HepG2 (cell line): ENCODE measurements at regions not wholly inside any gene's neighbourhood (a gene's known extent, or its start where the extent isn't known, plus 50 kb on each side); places are given as distances from the start of the nearest gene placed in this dataset.
"Not testable (repeated sequence)": the region's sequence is repeated elsewhere in the genome, so short reads cannot be mapped to it uniquely, and the experiment has no call there.

Source experiments
- CTCF ChIP-seq: sonication (generic); formaldehyde crosslinking; IDR thresholded peaks from 2 replicates; pipeline ENCODE4 v1.5.0; 2020; ENCODE audit warnings: mild to moderate bottlenecking, missing genetic modification reagents, moderate library complexity
- ERF ChIP-seq: IDR thresholded peaks from 2 replicates; pipeline ENCODE4 v1.6.1; 2018; ENCODE audit warnings: missing biosample characterization, missing genetic modification reagents
- GATAD1 ChIP-seq: IDR thresholded peaks from 2 replicates; pipeline ENCODE4 v1.6.1; 2016; ENCODE audit warnings: missing genetic modification reagents, missing compliant biosample characterization
- HDAC1 ChIP-seq: sonication (generic); formaldehyde crosslinking; IDR thresholded peaks from 2 replicates; pipeline ENCODE4 v1.5.1; 2020; ENCODE audit warnings: mild to moderate bottlenecking, missing genetic modification reagents
- HMG20A ChIP-seq: IDR thresholded peaks from 2 replicates; pipeline ENCODE4 v1.6.1; 2016; ENCODE audit warnings: borderline replicate concordance
- IKZF5 ChIP-seq: IDR thresholded peaks from 2 replicates; pipeline ENCODE4 v1.6.1; 2018; ENCODE audit warnings: missing genetic modification reagents, mild to moderate bottlenecking, missing compliant biosample characterization
- JUN ChIP-seq: sonication (generic); formaldehyde crosslinking; IDR thresholded peaks from 2 replicates; pipeline ENCODE4 v1.4.0; 2020; ENCODE audit warnings: mild to moderate bottlenecking, missing genetic modification reagents
- LCORL ChIP-seq, 2 experiments: fragments of 450-650 bp in 1 of 2; sonication (generic) in 1 of 2; formaldehyde crosslinking in 1 of 2; IDR thresholded peaks; 2 replicates each; pipeline versions ENCODE4 v1.5.0 to v1.6.1; 2017 to 2020; ENCODE audit warnings: antibody characterized with exemption in 1 of 2, missing genetic modification reagents in 1 of 2
- MIER3 ChIP-seq: IDR thresholded peaks from 2 replicates; pipeline ENCODE4 v1.6.1; 2016; ENCODE audit warnings: missing compliant biosample characterization, borderline replicate concordance
- NFKBIZ ChIP-seq: IDR thresholded peaks from 2 replicates; pipeline ENCODE4 v1.6.1; 2018; ENCODE audit warnings: missing genetic modification reagents, missing compliant biosample characterization
- NR2F6 ChIP-seq, 2 experiments: IDR thresholded peaks; 2 replicates each; pipeline ENCODE4 v1.6.1; 2016; ENCODE audit warnings: antibody characterized with exemption in 1 of 2, mild to moderate bottlenecking in 1 of 2
- PHF21A ChIP-seq: sonication (generic); formaldehyde crosslinking; IDR thresholded peaks from 2 replicates; pipeline ENCODE4 v1.5.0; 2020; ENCODE audit warnings: mild to moderate bottlenecking, missing genetic modification reagents
- PITX1 ChIP-seq: sonication (generic); formaldehyde crosslinking; IDR thresholded peaks from 2 replicates; pipeline ENCODE4 v1.5.1; 2020; ENCODE audit warnings: mild to moderate bottlenecking, missing genetic modification reagents
- POLR2G ChIP-seq: fragments of 200-400 bp; formaldehyde crosslinking; IDR thresholded peaks from 2 replicates; pipeline ENCODE4 v1.6.1; 2018; ENCODE audit warnings: mild to moderate bottlenecking, low read depth, low read length, moderate library complexity
- RCOR2 ChIP-seq: IDR thresholded peaks from 2 replicates; pipeline ENCODE4 v1.6.1; 2016; ENCODE audit warnings: missing biosample characterization, missing genetic modification reagents
- RFXANK ChIP-seq: IDR thresholded peaks from 2 replicates; pipeline ENCODE4 v1.6.1; 2016
- SKIL ChIP-seq: sonication (generic); formaldehyde crosslinking; IDR thresholded peaks from 2 replicates; pipeline ENCODE4 v1.8.0; 2022; ENCODE audit warnings: missing genetic modification reagents, mild to moderate bottlenecking, moderate library complexity, borderline replicate concordance
- SP5 ChIP-seq: IDR thresholded peaks from 2 replicates; pipeline ENCODE4 v1.6.1; 2016; ENCODE audit warnings: low read depth, borderline replicate concordance
- SPEN ChIP-seq: sonication (generic); formaldehyde crosslinking; IDR thresholded peaks from 2 replicates; pipeline ENCODE4 v1.5.1; 2020; ENCODE audit warnings: low read depth, mild to moderate bottlenecking, missing genetic modification reagents
- TCF7 ChIP-seq: sonication (generic); IDR thresholded peaks from 2 replicates; pipeline ENCODE4 v1.6.1; 2016; ENCODE audit warnings: antibody characterized with exemption, low read depth
- TFAP4 ChIP-seq: sonication (generic); IDR thresholded peaks from 2 replicates; pipeline ENCODE4 v1.6.1; 2016; ENCODE audit warnings: low read depth, borderline replicate concordance
- ZMAT3 ChIP-seq: sonication (generic); formaldehyde crosslinking; conservative IDR thresholded peaks from 2 replicates; pipeline ENCODE4 v1.7.0; 2021; ENCODE audit warnings: missing genetic modification reagents
- ZNF24 ChIP-seq: fragments of 450-650 bp; IDR thresholded peaks from 2 replicates; pipeline ENCODE4 v1.6.1; 2017; ENCODE audit warnings: antibody characterized with exemption, mild to moderate bottlenecking
- ZNF263 ChIP-seq: sonication (generic); formaldehyde crosslinking; IDR thresholded peaks from 2 replicates; pipeline ENCODE4 v1.4.0; 2020; ENCODE audit warnings: missing genetic modification reagents
- ZNF350 ChIP-seq: sonication (generic); formaldehyde crosslinking; IDR thresholded peaks from 2 replicates; pipeline ENCODE4 v1.4.0; 2020; ENCODE audit warnings: mild to moderate bottlenecking, low read depth, missing genetic modification reagents, borderline replicate concordance
- ZNF431 ChIP-seq: sonication (generic); formaldehyde crosslinking; IDR thresholded peaks from 2 replicates; pipeline ENCODE4 v1.9.0; 2022; ENCODE audit warnings: missing genetic modification reagents, low read depth, mild to moderate bottlenecking, borderline replicate concordance

- TF ChIP-seq SP5 (CRISPR knock-in tag) (peak; percentile 71), JUN (CRISPR knock-in tag) (peak; percentile 66; the same call in 1 of the 2 replicates), SKIL (CRISPR knock-in tag) (peak; percentile 92), IKZF5 (CRISPR knock-in tag) (peak; percentile 51; the same call in 1 of the 2 replicates), ZNF350 (CRISPR knock-in tag) (peak; percentile 56; the same call in 1 of the 2 replicates), NR2F6 (IDR thresholded peaks at IDR 0.05) (peak; percentile 66), NR2F6 (CRISPR knock-in tag; IDR thresholded peaks at IDR 0.05) (peak; percentile 87), MIER3 (peak; percentile 48; the same call in 1 of the 2 replicates), RCOR2 (CRISPR knock-in tag) (peak; percentile 67; the same call in 1 of the 2 replicates), HDAC1 (CRISPR knock-in tag) (peak; percentile 53), TFAP4 (peak; percentile 40; the same call in 1 of the 2 replicates), RFXANK (CRISPR knock-in tag) (0 out of 2 replicates have a peak, but pooled peaks have one; percentile 58), TCF7 (peak; percentile 53; the same call in 1 of the 2 replicates), PHF21A (CRISPR knock-in tag) (0 out of 2 replicates have a peak, but pooled peaks have one; percentile 70), GATAD1 (0 out of 2 replicates have a peak, but pooled peaks have one; percentile 38), ZNF24 (0 out of 2 replicates have a peak, but pooled peaks have one; percentile 47), ZNF431 (CRISPR knock-in tag) (0 out of 2 replicates have a peak, but pooled peaks have one; percentile 29), NFKBIZ (CRISPR knock-in tag) (peak; percentile 40; the same call in 1 of the 2 replicates), PITX1 (CRISPR knock-in tag) (peak; percentile 23; the same call in 1 of the 2 replicates), CTCF (CRISPR knock-in tag) (peak; percentile 17; the same call in 1 of the 2 replicates), ERF (CRISPR knock-in tag) (peak; percentile 90), POLR2G (peak; percentile 59), HMG20A (peak; percentile 72; the same call in 1 of the 2 replicates), ZMAT3 (peak; percentile 48; the same call in 1 of the 2 replicates), LCORL (IDR thresholded peaks at IDR 0.05) (0 out of 2 replicates have a peak, but pooled peaks have one; percentile 31), SPEN (CRISPR knock-in tag) (peak; percentile 51; the same call in 1 of the 2 replicates), ZNF263 (0 out of 2 replicates have a peak, but pooled peaks have one; percentile 47)
- not testable (repeated sequence) for TF ChIP-seq LCORL (CRISPR knock-in tag; IDR thresholded peaks at IDR 0.05)
Observed at GRCh38 chr16:88238732-88239274, 144.0 kb upstream of the ZNF469 start (continued).
